ENCODE measurements at regions not wholly inside any gene's neighbourhood (a gene's known extent, or its start where the extent isn't known, plus 50 kb on each side); places are given as distances from the start of the nearest gene placed in this dataset.
"Not testable (repeated sequence)": the region's sequence is repeated elsewhere in the genome, so short reads cannot be mapped to it uniquely, and the experiment has no call there.

DNA sequence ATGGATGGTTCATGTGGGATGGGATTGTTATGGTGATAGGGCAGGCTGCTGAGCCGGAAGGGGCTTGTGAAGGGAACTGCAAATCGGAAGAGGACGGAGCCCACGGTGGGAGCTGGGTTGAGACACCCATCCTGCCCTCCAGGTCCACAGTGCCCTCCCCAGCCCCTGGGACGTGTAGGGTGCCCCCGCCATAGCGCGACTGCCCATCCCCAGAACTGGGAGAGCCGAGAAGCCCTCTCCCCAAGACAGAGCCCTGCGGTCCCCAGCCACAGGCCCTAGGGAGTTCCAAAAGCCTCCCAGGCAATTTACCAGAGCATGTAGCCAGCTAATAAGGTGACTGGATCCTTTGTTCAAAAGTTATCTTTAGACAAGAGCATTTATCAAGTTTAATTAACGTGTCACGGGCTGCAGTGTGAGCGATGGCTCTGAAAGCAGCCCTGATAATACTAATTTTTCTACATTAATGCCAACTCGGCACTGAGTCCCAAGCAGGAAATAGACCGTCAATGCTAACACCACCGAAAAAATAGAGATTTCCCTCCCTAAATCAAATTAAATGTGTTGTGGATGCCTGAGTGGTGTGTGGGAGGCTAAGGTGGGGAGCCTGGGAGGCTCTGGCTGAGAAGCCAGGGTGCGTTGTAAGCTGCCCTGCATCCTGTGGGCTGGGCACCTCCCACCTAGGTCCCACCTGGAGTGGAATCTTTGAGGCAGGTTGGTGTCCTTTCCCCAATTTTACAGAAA lies 76.8 kb upstream of the RTL6 start:
- no peak for DNase-seq

DNA sequence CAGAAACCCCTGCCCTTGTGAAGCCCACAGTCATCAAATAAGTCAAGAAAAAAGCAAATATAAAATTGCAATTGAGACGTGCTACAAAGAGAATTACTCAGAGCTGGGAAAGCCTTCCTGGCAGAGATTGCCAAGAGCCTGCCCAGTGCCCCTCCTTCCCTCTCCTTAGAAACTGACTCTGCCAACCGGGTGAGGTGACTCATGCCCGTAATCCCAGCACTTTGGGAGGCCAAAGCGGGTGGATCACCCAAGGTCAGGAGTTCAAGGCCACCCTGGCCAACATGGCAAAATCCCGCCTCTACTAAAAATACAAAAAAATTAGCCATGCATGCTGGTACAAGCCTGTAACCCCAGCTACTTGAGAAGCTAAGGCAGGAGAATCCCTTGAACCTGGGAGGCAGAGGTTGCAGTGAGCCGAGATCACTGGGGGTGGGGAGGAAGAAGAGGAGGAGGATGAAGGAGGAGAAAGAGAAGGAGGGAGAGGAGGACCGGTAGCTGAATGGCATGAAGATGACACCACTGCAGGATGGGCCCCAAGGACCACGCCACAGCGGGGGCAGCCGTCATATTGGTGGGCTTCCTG lies 76.1 kb upstream of the RTL6 start:
- no peak for DNase-seq

DNA sequence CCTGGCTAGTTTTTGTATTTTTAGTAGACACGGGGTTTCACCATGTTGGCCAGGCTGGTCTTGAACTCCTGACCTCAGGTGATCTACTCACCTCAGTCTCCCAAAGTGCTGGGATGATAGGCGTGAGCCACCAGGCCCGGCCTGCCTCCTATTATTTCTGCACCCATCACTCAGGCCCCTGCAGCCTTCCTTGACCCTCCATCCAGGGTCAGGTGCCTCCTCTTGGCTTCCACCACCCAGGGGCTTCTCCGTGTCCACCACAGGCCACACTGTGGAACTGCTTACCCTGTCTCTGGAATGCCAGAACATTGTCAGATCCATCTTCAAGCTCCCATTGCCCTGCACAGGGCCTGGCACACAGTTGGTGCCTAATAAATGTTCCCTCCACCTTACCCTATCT lies 75.4 kb upstream of the RTL6 start:
- DNase-seq: no peak

DNA sequence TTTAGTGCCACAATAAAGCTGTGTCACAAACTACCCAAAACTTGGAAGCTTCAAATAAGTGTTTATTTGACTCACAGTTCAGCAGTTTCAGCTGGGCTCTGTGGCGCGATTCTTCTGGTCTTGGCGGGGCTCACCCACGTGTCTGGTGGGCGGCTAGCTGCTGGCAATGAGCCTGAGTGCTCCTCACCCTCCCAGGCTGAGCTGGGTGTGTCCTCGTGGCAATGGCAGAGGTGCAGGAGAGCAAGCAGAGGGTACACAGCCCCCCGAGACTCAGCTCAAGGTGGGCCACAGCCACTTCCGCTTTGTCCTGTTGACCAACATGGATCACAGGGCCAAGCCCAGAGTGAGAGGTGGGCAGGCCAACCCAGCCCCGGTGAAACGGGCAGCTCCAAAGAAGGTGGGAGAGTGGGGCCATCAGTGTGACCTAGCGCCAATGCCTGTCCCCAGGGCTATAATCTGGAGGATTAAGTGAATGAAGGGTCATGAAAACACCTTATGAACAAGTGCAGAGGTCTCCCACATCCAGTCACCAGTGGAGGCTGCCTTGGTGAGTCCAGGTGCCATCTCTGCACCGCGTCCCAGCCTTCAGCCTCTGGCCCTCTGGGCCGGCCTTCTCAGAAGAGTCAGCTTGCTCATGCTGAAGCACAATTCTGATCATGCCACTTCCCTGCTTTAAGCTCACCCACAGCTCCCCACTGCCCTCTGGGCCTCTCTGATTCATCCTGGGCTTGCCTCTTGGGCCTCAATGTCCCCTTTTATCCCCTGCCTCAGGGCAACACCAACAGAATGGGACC lies 74.6 kb upstream of the RTL6 start:
- DNase-seq: no peak

DNA sequence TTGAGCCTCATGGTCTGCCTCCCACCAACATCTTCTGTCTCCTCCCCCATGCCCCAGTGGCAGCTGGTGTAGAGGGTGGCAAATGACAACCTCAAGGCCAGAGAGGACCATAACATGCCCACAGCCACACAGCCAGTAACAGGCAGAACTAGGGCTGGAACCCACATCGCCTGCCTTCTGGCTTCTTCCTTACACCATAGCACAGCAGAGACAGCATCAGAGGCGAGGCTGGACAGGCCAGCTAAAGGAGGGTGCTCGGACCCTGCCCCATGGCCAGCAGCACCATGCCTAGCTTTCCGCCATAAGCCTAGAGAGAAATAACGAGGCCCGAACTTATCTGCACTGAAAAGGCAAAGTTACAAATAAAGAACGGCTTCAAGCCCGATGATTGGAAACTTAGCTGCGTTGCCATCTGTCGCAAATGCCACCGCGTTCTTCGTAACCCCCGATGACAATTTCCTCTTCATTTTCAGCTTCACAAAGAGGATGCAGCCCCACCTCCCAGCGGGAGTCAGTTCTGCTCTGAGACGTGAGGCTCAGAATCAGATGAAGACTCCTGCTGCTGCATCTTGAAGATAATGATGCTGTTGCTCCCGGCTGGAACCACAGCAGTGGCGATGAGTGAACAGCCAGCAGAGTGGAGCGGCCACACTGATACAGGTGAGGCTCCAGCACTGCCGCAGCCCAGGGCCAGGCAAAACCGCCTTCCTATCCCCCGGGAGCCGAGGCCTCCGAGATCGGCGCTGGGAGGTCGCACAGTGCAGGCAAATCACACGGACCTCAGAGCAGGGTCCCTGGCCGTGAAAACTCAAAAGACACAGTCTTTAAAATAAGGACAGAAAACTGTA lies 73.8 kb upstream of the RTL6 start:
- DNase-seq: no peak

DNA sequence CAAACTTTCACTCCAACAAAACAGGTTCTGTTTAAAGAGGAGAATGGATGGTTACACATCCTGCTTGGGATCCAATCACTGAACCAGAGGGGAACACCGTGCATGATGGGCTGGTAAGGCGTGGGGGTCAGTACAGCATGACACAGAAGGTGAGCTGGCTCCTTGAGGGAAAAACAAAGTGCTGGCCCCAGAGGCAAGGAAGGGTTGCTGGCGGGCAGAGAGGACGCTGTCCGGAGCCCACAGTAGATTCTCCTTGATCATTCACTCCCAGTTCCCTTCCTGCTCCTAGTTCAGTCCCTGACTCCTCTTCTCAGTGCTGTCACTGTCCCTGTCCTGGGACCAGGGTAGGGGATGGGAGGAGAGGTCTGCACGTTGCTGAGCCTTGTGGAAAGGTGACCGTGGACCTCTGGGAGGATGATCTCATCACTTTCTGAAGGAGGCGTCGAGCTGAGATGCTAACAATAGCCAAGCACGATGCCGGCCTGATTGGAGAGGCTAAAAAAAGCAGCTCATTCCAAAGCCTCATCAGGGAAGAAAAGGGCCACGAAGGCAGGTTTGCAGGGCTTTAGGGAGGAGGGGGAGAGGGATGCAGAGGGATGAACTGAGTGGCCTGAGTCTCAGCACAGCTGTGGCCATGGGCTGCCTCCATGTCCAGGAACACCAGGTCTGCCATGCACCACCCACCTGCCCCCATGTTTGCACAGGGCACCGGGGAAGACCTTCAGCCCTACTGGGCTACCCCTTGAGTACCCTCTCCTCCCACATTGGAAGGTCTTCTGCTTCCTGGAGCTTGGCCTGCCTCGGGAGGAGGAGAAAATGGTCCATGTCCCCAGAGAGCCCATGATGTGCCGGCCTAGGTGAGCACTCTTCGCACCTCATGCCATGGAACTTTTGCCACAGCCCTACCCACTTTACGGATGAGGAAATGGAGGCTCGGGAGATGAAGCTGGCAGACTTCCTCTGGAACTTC lies 72.7 kb upstream of the RTL6 start:
- no peak for DNase-seq

DNA sequence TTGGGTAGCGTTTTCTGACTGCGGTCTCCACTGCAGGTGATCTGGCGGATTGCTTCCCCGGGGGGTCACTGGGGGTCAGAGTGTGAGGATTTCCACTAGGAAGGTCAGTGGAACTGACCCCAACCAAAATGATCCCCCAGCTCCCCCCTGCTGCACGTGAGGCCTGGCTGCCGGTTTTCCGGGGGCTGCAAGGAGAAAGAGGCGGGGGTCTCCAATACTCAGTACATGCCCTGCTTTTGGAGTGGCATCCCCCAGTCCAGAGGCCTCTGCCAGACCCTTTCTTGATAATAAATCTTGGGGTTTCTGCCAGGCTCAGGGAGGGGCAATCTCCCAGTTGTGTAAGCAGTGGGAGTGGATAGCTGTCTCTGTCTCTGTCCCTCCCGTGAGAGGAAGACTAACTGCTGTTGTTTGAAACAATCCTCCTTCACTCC lies 71.5 kb upstream of the RTL6 start:
- no peak for DNase-seq

DNA sequence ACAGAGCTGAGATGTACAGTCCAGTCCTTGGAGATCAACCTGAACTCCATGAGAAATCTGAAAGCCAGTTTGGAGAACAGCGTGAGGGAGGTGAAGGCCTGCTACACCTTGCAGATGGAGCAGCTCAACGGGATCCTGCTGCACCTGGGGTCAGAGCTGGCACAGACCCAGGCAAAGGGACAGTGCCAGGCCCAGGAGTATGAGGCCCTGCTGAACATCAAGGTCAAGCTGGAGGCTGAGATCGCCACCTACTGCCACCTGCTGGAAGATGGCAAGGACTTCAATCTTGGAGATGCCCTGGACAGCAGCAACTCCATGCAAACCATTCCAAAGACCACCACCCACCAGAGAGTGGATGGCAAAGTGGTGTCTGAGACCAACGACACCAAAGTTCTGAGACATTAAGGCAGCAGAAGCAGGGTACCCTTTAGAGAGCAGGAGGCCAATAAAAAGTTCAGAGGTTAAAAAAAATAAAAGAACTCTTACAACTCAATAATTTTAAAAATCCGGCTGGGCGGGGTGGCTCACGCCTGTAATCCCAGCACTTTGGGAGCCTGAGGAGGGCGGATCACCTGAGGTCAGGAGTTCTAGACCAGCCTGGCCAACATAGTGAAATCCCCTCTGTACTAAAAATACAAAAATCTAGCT lies 69.9 kb upstream of the RTL6 start:
- peak; percentile 14 for DNase-seq

DNA sequence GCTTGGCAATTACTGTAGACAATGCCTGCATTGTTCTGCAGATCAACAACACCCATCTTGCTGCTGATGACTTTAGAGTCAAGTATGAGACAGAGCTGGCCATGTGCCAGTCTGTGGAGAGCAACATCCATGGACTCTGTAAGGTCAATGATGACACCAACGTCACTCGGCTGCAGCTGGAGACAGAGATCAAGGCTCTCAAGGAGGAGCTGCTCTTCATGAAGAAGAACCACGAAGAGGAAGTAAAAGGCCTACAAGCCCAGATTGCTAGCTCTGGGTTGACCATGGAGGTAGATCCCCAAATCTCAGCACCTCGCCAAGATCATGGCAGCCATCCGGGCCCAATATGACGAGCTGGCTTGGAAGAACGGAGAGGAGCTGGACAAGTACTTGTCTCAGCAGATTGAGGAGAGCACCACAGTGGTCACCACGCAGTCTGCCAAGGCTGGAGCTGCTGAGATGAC lies 69.4 kb upstream of the RTL6 start:
- not testable (repeated sequence) for DNase-seq

DNA sequence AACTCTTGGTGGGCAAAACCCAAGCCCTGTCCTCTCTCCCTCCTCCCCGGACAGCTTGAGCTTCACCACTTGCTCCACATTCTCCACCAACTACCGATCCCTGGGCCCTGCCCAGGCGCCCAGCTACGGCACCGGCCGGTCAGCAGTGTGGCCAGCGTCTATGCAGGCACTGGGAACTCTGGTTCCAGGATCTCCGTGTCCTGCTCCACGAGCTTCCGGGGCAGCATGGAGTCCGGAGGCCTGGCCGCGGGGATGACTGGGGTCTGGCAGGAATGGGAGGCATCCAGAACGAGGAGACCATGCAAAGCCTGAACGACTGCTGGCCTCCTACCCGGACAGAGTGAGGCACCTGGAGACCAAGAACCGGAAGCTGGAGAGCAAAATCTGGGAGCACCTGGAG lies 68.9 kb upstream of the RTL6 start:
- DNase-seq: no peak

DNA sequence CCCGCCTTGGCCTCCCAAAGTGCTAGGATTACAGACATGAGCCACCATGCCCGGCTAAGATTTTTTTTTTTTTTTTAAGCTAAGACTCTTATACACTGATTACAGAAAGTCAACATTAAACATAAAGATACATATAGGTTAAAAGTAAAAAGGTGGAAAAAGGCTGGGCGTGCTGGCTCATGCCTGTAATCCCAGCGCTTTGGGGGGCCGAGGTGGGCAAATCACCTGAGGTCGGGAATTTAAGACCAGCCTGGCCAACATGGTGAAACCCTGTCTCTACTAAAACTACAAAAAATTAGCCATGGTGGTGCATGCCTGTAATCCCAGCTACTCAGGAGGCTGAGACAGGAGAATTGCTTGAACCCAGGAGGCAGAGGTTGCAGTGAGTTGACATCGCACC lies 64.6 kb upstream of the RTL6 start:
- DNase-seq: not testable (repeated sequence)

DNA sequence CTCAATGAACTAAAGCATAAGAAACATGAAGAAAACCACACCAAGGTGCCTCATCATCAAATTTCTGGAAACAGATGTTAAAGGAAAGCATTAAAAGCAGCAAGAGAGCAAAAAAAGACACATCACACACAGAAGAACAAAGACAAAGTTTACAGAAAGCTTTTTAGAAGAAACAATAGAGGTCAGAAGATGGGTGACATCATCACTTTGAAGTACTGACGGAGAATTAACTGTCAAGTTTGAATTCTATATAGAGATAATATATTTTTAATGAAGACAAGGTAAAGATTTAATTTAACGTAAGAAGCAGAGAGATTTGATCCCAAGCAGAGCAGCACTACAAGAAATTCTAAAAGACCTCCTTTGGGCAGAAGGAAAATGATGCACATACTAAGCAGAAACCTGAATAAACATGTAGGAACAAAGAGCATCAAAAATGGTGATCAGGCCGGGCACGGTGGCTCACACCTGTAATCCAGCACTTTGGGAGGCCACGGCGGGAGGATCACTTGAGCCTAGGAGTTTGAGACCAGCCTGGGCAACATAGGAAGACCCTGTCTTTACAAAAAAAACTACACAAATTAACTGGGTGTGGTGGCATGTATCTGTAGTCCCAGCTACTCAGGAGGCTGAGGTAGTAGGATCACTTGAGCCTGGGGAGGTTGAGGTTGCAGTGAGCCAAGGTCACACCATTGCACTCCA lies 63.3 kb upstream of the RTL6 start:
- DNase-seq: no peak

DNA sequence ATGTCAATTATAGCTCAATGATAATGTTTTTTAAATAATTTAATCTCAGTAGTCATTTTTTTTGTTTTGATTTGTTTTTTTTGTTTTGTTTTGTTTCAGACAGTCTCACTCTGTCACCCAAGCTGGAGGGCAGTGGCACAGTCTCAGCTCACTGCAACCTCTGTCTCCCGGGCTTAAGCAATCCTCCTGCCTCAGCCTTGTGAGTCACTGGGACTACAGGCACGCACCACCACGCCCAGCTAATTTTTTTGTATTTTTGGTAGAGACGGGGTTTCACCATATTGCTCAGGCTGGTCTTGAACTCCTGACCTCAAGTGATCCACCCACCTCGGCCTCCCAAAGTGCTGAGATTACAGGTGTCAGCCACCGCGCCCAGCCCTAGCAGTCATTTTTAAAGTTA lies 60.6 kb upstream of the RTL6 start:
- DNase-seq: not testable (repeated sequence)

DNA sequence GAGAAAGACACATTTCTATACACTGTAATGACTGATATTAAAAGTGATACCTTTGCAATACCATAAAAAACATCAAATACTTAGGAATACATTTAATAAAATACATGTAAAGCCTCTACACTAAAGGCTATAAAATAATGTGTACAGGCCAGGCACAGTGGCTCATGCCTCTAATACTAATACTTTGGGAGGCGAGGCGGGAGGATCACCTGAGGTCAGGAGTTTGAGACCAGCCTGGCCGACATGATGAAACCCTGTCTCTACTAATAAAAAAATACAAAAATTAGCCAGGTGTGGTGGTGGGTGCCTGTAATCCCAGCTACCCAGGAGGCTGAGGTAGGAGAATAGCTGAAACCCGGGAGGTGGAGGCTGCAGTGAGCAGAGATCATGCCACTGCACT lies 59.8 kb upstream of the RTL6 start:
- not testable (repeated sequence) for DNase-seq

DNA sequence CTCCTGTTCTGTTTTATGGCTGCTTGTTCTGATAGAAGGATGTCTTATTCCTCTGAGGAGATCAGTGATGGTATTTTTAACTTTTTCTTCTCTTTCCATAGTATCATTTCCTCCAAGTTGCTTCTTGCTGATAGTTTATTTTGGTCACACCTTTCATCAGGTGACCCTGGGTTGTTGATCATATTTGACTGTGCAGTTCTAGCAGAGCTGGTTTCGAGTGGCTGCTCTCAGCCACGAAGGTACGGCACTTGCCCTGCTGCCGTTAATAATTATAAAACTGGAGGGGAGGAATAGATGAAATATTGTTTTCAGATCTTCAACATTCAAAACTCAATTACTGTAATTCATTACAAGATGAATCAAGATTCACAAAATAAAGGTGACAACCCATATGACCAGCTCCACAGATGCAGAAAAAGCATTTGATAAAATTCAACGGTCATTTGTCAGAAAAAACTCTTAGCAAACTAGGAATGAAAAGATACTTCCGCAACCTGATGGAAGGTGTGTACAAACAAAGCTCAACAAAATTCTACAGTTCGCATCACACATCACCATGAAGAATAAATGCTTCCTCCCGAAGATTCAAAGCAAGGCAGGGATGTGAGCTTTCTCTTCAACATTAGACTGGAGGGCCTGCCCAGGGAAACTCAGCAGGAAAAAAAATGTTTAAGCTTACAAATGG lies 59.2 kb upstream of the RTL6 start:
- no peak for DNase-seq

DNA sequence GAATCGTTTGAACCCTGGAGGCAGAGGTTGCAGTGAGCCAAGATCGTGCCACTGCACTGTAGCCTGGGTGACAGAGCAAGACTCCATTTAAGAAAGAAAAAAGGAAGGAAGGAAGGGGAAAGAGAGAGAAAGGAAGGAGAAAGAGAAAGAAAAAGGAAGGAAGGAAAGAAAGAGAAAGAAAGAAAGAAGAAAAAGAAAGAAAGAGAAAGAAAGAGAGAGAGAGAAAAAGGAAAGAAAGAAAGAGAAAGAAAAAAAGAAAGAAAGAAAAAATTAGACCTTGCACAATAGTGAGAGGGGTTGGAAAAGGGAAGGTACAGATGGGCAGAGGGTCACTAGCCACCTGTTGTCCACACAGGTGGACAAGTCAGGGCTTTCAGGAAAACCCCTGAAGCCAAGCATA lies 57.6 kb upstream of the RTL6 start:
- DNase-seq: no peak

DNA sequence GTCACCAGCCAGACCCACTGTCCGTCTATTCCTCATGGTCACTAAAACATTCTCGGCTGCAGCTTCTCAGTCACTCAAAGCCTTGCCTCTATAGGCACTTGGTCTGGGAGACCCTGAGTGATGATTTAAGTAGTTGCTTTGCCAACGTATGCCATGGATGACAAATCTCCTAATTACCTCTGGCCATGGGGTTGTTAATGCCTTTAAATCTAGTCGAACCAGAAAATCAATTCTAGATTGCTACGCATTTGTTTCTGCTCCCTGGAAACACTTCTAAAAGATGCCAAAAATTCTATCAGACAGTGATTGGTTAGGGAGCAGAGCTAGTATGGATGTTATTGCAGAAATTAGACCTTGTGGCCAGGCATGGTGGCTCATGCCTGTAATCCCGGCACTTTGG lies 57.0 kb upstream of the RTL6 start:
- no peak for DNase-seq

DNA sequence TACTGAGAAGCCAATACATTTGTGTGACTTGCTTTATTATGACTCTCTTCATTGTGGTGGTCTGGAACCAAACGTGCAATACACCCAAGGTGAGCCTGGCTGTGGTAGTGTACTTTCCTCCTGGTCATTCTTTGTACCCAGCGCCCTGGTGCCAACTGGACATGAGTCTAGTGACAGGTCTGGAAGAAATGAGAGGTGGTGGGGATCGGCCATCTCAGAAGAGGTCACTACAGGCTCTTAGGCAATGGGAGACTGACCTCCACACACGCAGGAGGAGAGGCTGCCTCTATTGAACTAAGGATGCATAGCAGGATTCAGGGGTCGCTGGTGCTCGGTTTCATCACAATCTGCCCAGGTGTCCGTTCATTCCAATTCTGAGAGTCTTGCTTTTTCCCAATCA lies 56.4 kb upstream of the RTL6 start:
- no peak for DNase-seq

DNA sequence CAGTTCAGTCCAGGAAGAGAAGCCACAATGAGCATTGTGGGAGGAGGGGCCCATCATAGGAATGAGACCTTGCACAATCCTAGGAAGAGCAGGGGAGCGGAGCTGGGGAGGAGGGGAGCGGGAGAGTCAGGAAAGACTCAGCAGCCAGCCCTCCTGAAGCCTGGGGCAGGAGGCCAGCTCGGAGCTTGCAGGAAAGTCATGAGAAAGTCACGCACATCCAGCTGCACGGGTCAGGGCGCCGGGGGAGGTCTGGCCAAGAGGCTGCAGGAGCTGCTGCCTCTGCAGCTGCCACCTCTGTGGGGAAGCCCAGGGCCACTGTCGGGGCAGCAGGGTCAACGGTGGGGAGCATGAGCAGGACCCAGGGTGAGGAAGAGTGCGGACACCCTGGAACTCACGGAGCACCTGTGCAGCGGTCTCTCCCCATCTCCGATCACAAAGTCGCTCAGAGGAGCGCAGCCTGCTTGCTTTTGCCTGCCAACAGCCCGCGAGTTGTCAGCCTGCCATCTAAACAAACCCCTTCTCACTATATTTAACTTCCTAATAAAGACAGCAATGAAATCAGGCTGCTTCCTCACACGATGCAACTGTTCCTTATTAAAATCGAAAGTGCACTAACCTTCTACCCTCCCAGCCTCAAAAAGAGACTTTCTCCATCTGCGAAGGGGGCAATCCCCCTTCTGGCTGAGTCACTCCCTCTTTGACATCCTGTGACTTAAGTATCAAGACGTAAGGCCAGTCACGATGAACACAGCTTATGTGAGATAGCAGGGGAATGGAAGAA lies 52.9 kb upstream of the RTL6 start:
- peak; percentile 18 for DNase-seq
